GM12878 (cell line): ENCODE measurements at regions not wholly inside any gene's neighbourhood (a gene's known extent, or its start where the extent isn't known, plus 50 kb on each side); places are given as distances from the start of the nearest gene placed in this dataset.

Source experiments
- ATAC-seq: fragments of 200-7000 bp; cut with Tn5 transposase; 3 replicates; pipeline ENCODE4 v1.9.1; 2020; ENCODE audit warnings: mild to moderate bottlenecking, moderate library complexity
- BruUV-seq: library from RNA; stranded (reverse); fragments of 400-500 nt; replicated peaks from 2 replicates; lab custom pipeline; 2021; lab: Mats Ljungman, UMichigan
- CTCF ChIA-PET: fragments of 300-600 bp; sonication (Branson Sonifier 250); formaldehyde crosslinking; extraction: SDS; loops from one replicate; lab custom pipeline; 2021; ENCODE audit warnings: inconsistent platforms; lab: Yijun Ruan, JAX
- POLR2A ChIA-PET: fragments of 350-600 bp; formaldehyde crosslinking; extraction: SDS; loops from one replicate; lab custom pipeline; 2021; ENCODE audit warnings: inconsistent platforms; lab: Charles Lee
- RAD21 ChIA-PET: fragments of 300-600 bp; sonication (Branson Sonifier 250); formaldehyde crosslinking; loops from one replicate; lab custom pipeline; 2023; ENCODE audit warnings: antibody characterized with exemption; ENCODE audit not compliant: unreplicated experiment; lab: Charles Lee
- SMC1A ChIA-PET: fragments of 300-600 bp; sonication (Branson Sonifier 250); formaldehyde crosslinking; loops from one replicate; lab custom pipeline; 2023; ENCODE audit not compliant: unreplicated experiment, uncharacterized antibody; lab: Charles Lee
- DNase-seq: peaks from one replicate; pipeline ENCODE4 v3.0.0-alpha.2; 2011; ENCODE audit warnings: low read depth, low spot score
- FAIRE-seq: peaks from 3 replicates; lab custom pipeline; 2011; peaks lifted over from hg19 to GRCh38; lab: Jason Lieb, UNC
- H2AFZ ChIP-seq: 2 replicates; pipeline ENCODE4 v1.6.0; 2011; ENCODE audit warnings: low read depth, low read length, control low read depth; ENCODE audit not compliant: control insufficient read depth
- H3K27ac ChIP-seq: 2 replicates; pipeline ENCODE4 v1.5.1; 2011; ENCODE audit warnings: control low read depth; ENCODE audit not compliant: control insufficient read depth, insufficient read depth
- H3K27me3 ChIP-seq, 2 experiments: replicated peaks in 1 of 2; 2 replicates each; pipeline versions ENCODE4 v1.6.0 to v1.6.1; 2011; ENCODE audit warnings: low read length in 1 of 2; ENCODE audit not compliant: control insufficient read depth in 2 of 2, insufficient read depth in 2 of 2
- H3K36me3 ChIP-seq, 2 experiments: 2 replicates each; pipeline ENCODE4 v1.5.1; 2011; ENCODE audit warnings: low read length in 1 of 2; ENCODE audit not compliant: control insufficient read depth in 2 of 2, insufficient read depth in 2 of 2
- H3K4me1 ChIP-seq: 2 replicates; pipeline ENCODE4 v1.6.1; 2011; ENCODE audit warnings: mild to moderate bottlenecking, low read length, moderate library complexity, mixed read lengths; ENCODE audit not compliant: control insufficient read depth, insufficient read depth
- H3K4me2 ChIP-seq: 2 replicates; pipeline ENCODE4 v1.6.0; 2011; ENCODE audit warnings: control low read depth; ENCODE audit not compliant: control insufficient read depth, insufficient read depth
- H3K4me3 ChIP-seq: fragments of 200-600 bp; sonication (generic); 2 replicates; pipeline ENCODE4 v1.5.1; 2016
- H3K79me2 ChIP-seq: 2 replicates; pipeline ENCODE4 v1.6.0; 2011; ENCODE audit warnings: low read length; ENCODE audit not compliant: control insufficient read depth, insufficient read depth
- H3K9ac ChIP-seq: 2 replicates; pipeline ENCODE4 v1.8.0; 2011; ENCODE audit warnings: low read length, control low read depth, mixed read lengths; ENCODE audit not compliant: control insufficient read depth, insufficient read depth
- H3K9me3 ChIP-seq: replicated peaks from 3 replicates; pipeline ENCODE4 v1.5.1; 2011; ENCODE audit warnings: mild to moderate bottlenecking, low read length; ENCODE audit not compliant: control insufficient read depth, insufficient read depth
- H4K20me1 ChIP-seq: 2 replicates; pipeline ENCODE4 v1.6.0; 2011; ENCODE audit not compliant: control insufficient read depth, insufficient read depth
- PRDM15 ChIP-seq: fragments of 450-650 bp; formaldehyde crosslinking; IDR thresholded peaks from 2 replicates; pipeline ENCODE4 v1.4.0; 2020; ENCODE audit warnings: mild to moderate bottlenecking, moderate library complexity
- SP1 ChIP-seq: IDR thresholded peaks from one replicate; pipeline ENCODE4 v1.6.1; 2011; ENCODE audit warnings: low read depth, low read length
- TAF1 ChIP-seq: IDR thresholded peaks from 2 replicates; pipeline ENCODE4 v1.6.1; 2011; ENCODE audit warnings: mild to moderate bottlenecking, low read depth, low read length, borderline replicate concordance
- WGBS: methylation state at CpG from one replicate; pipeline ENCODE4 v1.1.6; 2016; ENCODE audit warnings: low lambda C conversion rate; ENCODE audit not compliant: insufficient replicate concordance, insufficient coverage; ENCODE audit errors: missing lambda C conversion rate; 5-methylcytosine and 5-hydroxymethylcytosine counted together
- in situ Hi-C: fragments of 300-500 bp; cut with MboI; formaldehyde crosslinking; loops from 9 replicates; pipeline ENCODE4 v1.14.3; 2018; ENCODE audit warnings: mixed read lengths
- intact Hi-C: fragments of 100-400 bp; cut with micrococcal nuclease; formaldehyde crosslinking; loops from one replicate; pipeline ENCODE4 v1.14.2; 2022; ENCODE audit not compliant: unreplicated experiment
- TF ChIP-seq, protein P1 (sequence below): IDR thresholded peaks from 2 replicates; pipeline ENCODE4 v1.6.1; 2012; ENCODE audit warnings: improper control_type of control experiment, low read depth, low read length; ENCODE audit not compliant: insufficient replicate concordance

DNA sequence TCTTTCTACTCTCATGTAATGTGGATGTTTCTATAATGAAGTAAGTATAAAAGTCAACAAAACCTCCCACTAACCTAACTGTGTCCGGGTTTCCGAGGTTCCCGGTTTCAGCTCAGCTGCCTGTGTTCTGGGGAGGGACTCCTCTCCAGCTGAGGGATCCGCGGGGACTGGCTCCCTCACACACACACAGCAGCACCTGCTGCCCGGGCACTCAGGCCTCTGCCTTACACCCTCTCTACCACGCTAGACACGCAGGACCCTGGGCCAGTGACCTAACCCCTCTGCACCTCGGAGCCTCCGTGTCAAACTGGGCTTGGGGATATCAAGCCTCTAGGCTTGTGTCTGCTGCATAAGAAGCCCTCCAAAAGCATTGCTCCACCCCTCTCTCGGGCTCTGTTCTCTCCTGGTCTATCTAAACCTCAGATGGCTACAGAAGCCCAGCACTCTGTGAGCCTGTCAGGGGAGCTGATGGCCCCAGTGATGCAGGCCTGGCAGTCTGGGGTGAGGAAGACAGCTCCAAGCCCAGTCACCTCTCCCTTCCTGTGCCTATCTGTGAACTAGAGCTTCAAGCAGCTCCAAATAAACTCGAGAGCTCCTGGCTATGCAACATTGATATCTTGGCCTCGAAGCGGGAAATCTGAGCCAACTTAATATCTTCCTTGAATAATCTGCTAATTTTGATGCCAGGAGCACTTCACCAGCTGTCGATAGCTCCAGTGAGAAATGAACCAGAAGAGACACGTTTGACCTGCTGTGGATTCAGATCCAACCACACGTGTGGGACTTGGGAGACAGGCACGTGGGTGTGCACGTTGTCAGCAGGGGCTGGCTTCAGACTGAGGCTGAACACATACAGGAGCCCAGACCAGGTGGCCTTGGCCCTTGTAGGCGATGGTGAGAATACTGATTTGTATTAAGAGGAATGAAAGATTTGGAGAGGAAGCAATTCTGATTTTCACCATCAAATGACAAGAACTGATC, 232.7 kb upstream of the B3GAT1 start:
- H2AFZ ChIP-seq: no peak overlapping the region
- ChIA-PET CTCF (no interaction called here), RAD21 (no interaction called here), SMC1A (no interaction called here), POLR2A (no interaction called here)
- no peaks in the 10 kb centered on the region; the same call in 1 of the 2 replicates for H3K4me1 ChIP-seq
- intact Hi-C loops (no loop called here), in situ Hi-C loops (no loop called here)
- no peak overlapping the region for H3K27ac ChIP-seq
- ATAC-seq (no peak), DNase-seq (no peak), FAIRE-seq (no peak)
- H3K27me3 ChIP-seq: no peaks in the 10 kb centered on the region; a peak in 3 of 4 replicates
- H4K20me1 ChIP-seq: no peaks in the 10 kb centered on the region
- H3K4me2 ChIP-seq: no peak overlapping the region
- H3K9ac ChIP-seq: no peak overlapping the region
- TF ChIP-seq, protein P1, sequence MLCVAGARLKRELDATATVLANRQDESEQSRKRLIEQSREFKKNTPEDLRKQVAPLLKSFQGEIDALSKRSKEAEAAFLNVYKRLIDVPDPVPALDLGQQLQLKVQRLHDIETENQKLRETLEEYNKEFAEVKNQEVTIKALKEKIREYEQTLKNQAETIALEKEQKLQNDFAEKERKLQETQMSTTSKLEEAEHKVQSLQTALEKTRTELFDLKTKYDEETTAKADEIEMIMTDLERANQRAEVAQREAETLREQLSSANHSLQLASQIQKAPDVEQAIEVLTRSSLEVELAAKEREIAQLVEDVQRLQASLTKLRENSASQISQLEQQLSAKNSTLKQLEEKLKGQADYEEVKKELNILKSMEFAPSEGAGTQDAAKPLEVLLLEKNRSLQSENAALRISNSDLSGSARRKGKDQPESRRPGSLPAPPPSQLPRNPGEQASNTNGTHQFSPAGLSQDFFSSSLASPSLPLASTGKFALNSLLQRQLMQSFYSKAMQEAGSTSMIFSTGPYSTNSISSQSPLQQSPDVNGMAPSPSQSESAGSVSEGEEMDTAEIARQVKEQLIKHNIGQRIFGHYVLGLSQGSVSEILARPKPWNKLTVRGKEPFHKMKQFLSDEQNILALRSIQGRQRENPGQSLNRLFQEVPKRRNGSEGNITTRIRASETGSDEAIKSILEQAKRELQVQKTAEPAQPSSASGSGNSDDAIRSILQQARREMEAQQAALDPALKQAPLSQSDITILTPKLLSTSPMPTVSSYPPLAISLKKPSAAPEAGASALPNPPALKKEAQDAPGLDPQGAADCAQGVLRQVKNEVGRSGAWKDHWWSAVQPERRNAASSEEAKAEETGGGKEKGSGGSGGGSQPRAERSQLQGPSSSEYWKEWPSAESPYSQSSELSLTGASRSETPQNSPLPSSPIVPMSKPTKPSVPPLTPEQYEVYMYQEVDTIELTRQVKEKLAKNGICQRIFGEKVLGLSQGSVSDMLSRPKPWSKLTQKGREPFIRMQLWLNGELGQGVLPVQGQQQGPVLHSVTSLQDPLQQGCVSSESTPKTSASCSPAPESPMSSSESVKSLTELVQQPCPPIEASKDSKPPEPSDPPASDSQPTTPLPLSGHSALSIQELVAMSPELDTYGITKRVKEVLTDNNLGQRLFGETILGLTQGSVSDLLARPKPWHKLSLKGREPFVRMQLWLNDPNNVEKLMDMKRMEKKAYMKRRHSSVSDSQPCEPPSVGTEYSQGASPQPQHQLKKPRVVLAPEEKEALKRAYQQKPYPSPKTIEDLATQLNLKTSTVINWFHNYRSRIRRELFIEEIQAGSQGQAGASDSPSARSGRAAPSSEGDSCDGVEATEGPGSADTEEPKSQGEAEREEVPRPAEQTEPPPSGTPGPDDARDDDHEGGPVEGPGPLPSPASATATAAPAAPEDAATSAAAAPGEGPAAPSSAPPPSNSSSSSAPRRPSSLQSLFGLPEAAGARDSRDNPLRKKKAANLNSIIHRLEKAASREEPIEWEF: no peak
- TF ChIP-seq SP1 (no peak), PRDM15 (no peak), TAF1 (no peak)
- no peaks in the 10 kb centered on the region for H3K36me3 ChIP-seq
- no peak overlapping the region for H3K4me3 ChIP-seq
- H3K79me2 ChIP-seq: no peaks in the 10 kb centered on the region
- 12% methylated on average over 20 of the region's 20 CpGs for WGBS
- no peaks in the 10 kb centered on the region for H3K9me3 ChIP-seq
- no TSS peak for BruUV-seq
